Keratinocyte (primary cell): ENCODE measurements at regions not wholly inside any gene's neighbourhood (a gene's known extent, or its start where the extent isn't known, plus 50 kb on each side); places are given as distances from the start of the nearest gene placed in this dataset.
"Not testable (repeated sequence)": the region's sequence is repeated elsewhere in the genome, so short reads cannot be mapped to it uniquely, and the experiment has no call there.

Source experiments
- DNase-seq: peaks from one replicate; pipeline ENCODE4 v3.0.0-alpha.2; 2011; ENCODE audit warnings: low read depth, missing footprints, low spot score
- FAIRE-seq: peaks from 2 replicates; lab custom pipeline; 2011; peaks lifted over from hg19 to GRCh38; lab: Jason Lieb, UNC
- H2AFZ ChIP-seq: 2 replicates; pipeline ENCODE4 v1.6.0; 2012; ENCODE audit warnings: low read length, control low read depth, inconsistent platforms; ENCODE audit not compliant: control insufficient read depth
- H3K27ac ChIP-seq: 2 replicates; pipeline ENCODE4 v1.5.1; 2011; ENCODE audit warnings: low read length; ENCODE audit not compliant: control insufficient read depth, insufficient read depth
- H3K27me3 ChIP-seq: 3 replicates; pipeline ENCODE4 v1.6.0; 2011; ENCODE audit warnings: low read length; ENCODE audit not compliant: control insufficient read depth, insufficient read depth; ENCODE audit errors: extremely low read depth
- H3K36me3 ChIP-seq, 2 experiments: 2 replicates in 1 of 2; 3 replicates in 1 of 2; pipeline ENCODE4 v1.5.1; 2011; ENCODE audit warnings: low read length in 2 of 2, mild to moderate bottlenecking in 1 of 2; ENCODE audit not compliant: control insufficient read depth in 2 of 2, insufficient read depth in 2 of 2; ENCODE audit errors: extremely low read depth in 1 of 2
- H3K4me1 ChIP-seq: 3 replicates; pipeline ENCODE4 v1.5.1; 2011; ENCODE audit warnings: low read length; ENCODE audit not compliant: control insufficient read depth, insufficient read depth; ENCODE audit errors: extremely low read depth
- H3K4me2 ChIP-seq: 3 replicates; pipeline ENCODE4 v1.6.0; 2011; ENCODE audit warnings: low read depth, low read length; ENCODE audit not compliant: control insufficient read depth, insufficient read depth; ENCODE audit errors: extremely low read depth
- H3K4me3 ChIP-seq, 3 experiments: fragments of 200-600 bp in 1 of 3; sonication (generic) in 1 of 3; 2 replicates in 2 of 3; 3 replicates in 1 of 3; pipeline ENCODE4 v1.5.1; 2011 to 2016; ENCODE audit warnings: low read length in 3 of 3, mild to moderate bottlenecking in 3 of 3, control low read depth in 2 of 3, inconsistent platforms in 1 of 3, low read depth in 1 of 3, mixed read lengths in 1 of 3, mixed run types in 1 of 3, moderate library complexity in 1 of 3; ENCODE audit not compliant: control insufficient read depth in 2 of 3, insufficient read depth in 2 of 3; ENCODE audit errors: extremely low read depth in 1 of 3
- H3K79me2 ChIP-seq: 2 replicates; pipeline ENCODE4 v1.6.0; 2012; ENCODE audit warnings: low read length; ENCODE audit not compliant: control insufficient read depth, insufficient read depth
- H3K9ac ChIP-seq: 3 replicates; pipeline ENCODE4 v1.6.0; 2011; ENCODE audit warnings: low read length; ENCODE audit not compliant: control insufficient read depth, insufficient read depth; ENCODE audit errors: extremely low read depth
- H3K9me1 ChIP-seq: 3 replicates; pipeline ENCODE4 v1.6.0; 2011; ENCODE audit warnings: low read length; ENCODE audit not compliant: control insufficient read depth, insufficient read depth; ENCODE audit errors: extremely low read depth
- H3K9me3 ChIP-seq: 2 replicates; pipeline ENCODE4 v1.5.1; 2012; ENCODE audit warnings: low read depth, low read length; ENCODE audit not compliant: control insufficient read depth
- H4K20me1 ChIP-seq: 3 replicates; pipeline ENCODE4 v1.6.0; 2011; ENCODE audit warnings: low read length; ENCODE audit not compliant: control insufficient read depth, insufficient read depth; ENCODE audit errors: extremely low read depth
- EZH2 ChIP-seq: IDR thresholded peaks from one replicate; pipeline ENCODE4 v1.6.1; 2012; ENCODE audit warnings: inconsistent platforms, mild to moderate bottlenecking, low read length, moderate library complexity
- dilution Hi-C: fragments of 300-500 bp; cut with MboI; formaldehyde crosslinking; loops from one replicate; pipeline ENCODE4 v1.7.0; 2020; ENCODE audit warnings: low sequenced_read_pairs; ENCODE audit not compliant: extremely low pct_ligation_motif_present
- TF ChIP-seq, protein P1 (sequence below), 3 experiments: IDR thresholded peaks in 1 of 3; conservative IDR thresholded peaks in 1 of 3; optimal IDR thresholded peaks in 1 of 3; 2 replicates in 2 of 3; 3 replicates in 1 of 3; pipeline versions ENCODE3 to v1.5.1; 2011; ENCODE audit warnings: low read length in 3 of 3, mild to moderate bottlenecking in 3 of 3, moderate library complexity in 2 of 3, control low read depth in 1 of 3, inconsistent platforms in 1 of 3; ENCODE audit not compliant: insufficient read depth in 2 of 3; ENCODE audit errors: extremely low read depth in 1 of 3

DNA sequence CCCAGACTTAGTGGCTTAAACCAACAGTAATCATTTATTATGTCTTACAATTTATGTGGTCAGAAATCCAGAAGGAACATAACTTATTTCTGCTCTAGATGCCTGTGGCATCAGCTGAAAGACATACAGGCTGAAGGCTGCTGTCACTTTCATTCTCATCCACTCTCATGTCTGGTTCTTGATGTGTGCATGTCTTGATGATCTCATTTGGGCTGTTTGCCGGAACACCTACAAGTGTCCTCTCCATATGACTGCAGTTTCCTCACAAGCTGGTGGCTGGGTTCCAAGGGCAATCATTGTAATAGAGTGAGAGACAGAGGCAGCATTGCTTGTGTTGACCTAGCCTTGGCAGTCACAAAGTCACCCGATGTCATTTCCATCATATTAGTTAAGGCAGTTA lies 1375.9 kb upstream of the RAG2 start:
- dilution Hi-C loops: no loop called here
- Histone ChIP-seq H3K9me1 (no peaks in the 10 kb centered on the region), H3K4me2 (no peak overlapping the region), H3K4me1 (no peaks in the 10 kb centered on the region), H3K27me3 (no peaks in the 10 kb centered on the region), H3K4me3 (no peak overlapping the region), H3K9me3 (no peaks in the 10 kb centered on the region), H3K27ac (no peak overlapping the region), H3K79me2 (no peaks in the 10 kb centered on the region), H3K9ac (no peak overlapping the region), H3K36me3 (no peaks in the 10 kb centered on the region), H2AFZ (no peak overlapping the region), H4K20me1 (no peaks in the 10 kb centered on the region)
- no peak for DNase-seq
- FAIRE-seq: no peak
- TF ChIP-seq EZH2: no peak
- TF ChIP-seq, protein P1, sequence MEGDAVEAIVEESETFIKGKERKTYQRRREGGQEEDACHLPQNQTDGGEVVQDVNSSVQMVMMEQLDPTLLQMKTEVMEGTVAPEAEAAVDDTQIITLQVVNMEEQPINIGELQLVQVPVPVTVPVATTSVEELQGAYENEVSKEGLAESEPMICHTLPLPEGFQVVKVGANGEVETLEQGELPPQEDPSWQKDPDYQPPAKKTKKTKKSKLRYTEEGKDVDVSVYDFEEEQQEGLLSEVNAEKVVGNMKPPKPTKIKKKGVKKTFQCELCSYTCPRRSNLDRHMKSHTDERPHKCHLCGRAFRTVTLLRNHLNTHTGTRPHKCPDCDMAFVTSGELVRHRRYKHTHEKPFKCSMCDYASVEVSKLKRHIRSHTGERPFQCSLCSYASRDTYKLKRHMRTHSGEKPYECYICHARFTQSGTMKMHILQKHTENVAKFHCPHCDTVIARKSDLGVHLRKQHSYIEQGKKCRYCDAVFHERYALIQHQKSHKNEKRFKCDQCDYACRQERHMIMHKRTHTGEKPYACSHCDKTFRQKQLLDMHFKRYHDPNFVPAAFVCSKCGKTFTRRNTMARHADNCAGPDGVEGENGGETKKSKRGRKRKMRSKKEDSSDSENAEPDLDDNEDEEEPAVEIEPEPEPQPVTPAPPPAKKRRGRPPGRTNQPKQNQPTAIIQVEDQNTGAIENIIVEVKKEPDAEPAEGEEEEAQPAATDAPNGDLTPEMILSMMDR (optimal IDR thresholded peaks at IDR 0.05 in 1 of 3, IDR thresholded peaks at IDR 0.05 in 1 of 3, conservative IDR thresholded peaks at IDR 0.05 in 1 of 3; ENCODE audit: extremely low read depth in 1 of 3, insufficient read depth in 2 of 3, low read length in 3 of 3): no peak

DNA sequence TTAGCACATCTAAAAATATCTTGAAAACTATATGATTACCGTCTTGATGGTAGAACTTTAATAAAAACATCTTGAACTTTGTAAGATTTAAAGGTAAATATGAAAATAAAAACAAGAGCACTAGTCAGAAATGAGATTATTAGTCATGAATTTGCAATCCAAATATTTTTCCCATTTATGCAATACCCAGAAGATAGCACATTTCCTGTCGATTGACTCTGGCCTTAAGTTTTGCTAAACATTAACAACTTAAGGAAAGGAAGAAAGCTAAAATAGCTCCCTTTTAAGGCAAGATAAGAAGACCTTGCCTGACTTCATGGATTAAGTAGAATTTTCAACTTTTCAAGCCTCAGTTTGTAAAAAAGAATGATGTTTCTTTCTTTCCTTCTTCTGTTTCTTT lies 1374.7 kb upstream of the RAG2 start:
- Histone ChIP-seq H3K4me2 (no peak overlapping the region), H3K9ac (no peak overlapping the region), H3K9me3 (no peaks in the 10 kb centered on the region), H3K9me1 (no peaks in the 10 kb centered on the region), H3K4me3 (no peak overlapping the region), H3K27me3 (no peaks in the 10 kb centered on the region), H3K27ac (no peak overlapping the region), H3K36me3 (no peaks in the 10 kb centered on the region), H3K4me1 (no peaks in the 10 kb centered on the region), H2AFZ (no peak overlapping the region), H4K20me1 (no peaks in the 10 kb centered on the region), H3K79me2 (no peaks in the 10 kb centered on the region)
- FAIRE-seq (no peak), DNase-seq (no peak)
- dilution Hi-C loops: no loop called here
- TF ChIP-seq, protein P1 (optimal IDR thresholded peaks at IDR 0.05 in 1 of 3, IDR thresholded peaks at IDR 0.05 in 1 of 3, conservative IDR thresholded peaks at IDR 0.05 in 1 of 3; ENCODE audit: extremely low read depth in 1 of 3, insufficient read depth in 2 of 3, low read length in 3 of 3): no peak
- TF ChIP-seq EZH2: no peak

DNA sequence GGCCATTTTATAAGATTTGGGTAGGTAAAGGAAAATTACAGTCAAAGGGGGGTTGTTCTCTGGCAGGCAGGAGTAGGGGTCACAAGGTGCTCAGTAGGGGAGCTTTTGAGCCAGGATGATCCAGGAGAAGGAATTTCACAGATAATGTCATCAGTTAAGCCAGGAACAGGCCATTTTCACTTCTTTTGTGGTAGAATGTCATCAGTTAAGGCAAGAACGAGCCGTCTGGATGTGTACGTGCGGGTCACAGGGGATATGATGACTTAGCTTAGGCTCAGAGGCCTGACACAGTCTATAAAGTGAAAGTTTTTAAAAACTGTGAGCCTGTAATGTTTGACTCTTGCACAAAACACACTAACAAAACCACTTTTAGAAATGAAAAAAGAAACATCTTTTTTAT lies 1371.3 kb upstream of the RAG2 start:
- DNase-seq, H3K4me3 ChIP-seq, H3K27me3 ChIP-seq, H3K79me2 ChIP-seq, H3K4me2 ChIP-seq, dilution Hi-C loops, H3K9ac ChIP-seq, H3K36me3 ChIP-seq, H3K4me1 ChIP-seq, H2AFZ ChIP-seq, H3K27ac ChIP-seq, FAIRE-seq, H3K9me1 ChIP-seq, H3K9me3 ChIP-seq, H4K20me1 ChIP-seq: not testable (repeated sequence)
